Natural killer cell (primary cell): ENCODE measurements at regions not wholly inside any gene's neighbourhood (a gene's known extent, or its start where the extent isn't known, plus 50 kb on each side); places are given as distances from the start of the nearest gene placed in this dataset.

Source experiments
- ATAC-seq, 3 donors: fragments of 150-1000 bp in 2 of 3; fragments of 200-7000 bp in 1 of 3; cut with Tn5 transposase; 1 replicate in 1 of 3; 2 replicates in 2 of 3; pipeline ENCODE4 v1.10.0; 2021; ENCODE audit warnings: mild to moderate bottlenecking in 2 of 3, moderate library complexity in 2 of 3
- DNase-seq, 2 donors: peaks; one replicate each; pipeline versions ENCODE4 v3.0.0 to v3.0.0-alpha.2; 2013 to 2021; ENCODE audit warnings: mixed read lengths in 1 of 2
- H3K27ac ChIP-seq: one replicate; pipeline ENCODE4 v1.5.1; 2013; ENCODE audit warnings: mild to moderate bottlenecking, low read length
- H3K27me3 ChIP-seq: one replicate; pipeline ENCODE4 v1.6.1; 2013; ENCODE audit warnings: low read length; ENCODE audit not compliant: control insufficient read depth, insufficient read depth
- H3K36me3 ChIP-seq: one replicate; pipeline ENCODE4 v1.6.1; 2013; ENCODE audit warnings: low read length; ENCODE audit not compliant: control insufficient read depth, insufficient read depth
- H3K4me1 ChIP-seq: one replicate; pipeline ENCODE4 v1.6.1; 2013; ENCODE audit warnings: low read length; ENCODE audit not compliant: control insufficient read depth, insufficient read depth
- H3K4me3 ChIP-seq: one replicate; pipeline ENCODE4 v1.5.1; 2013; ENCODE audit warnings: low read length
- H3K9me3 ChIP-seq: one replicate; pipeline ENCODE4 v1.6.1; 2013; ENCODE audit warnings: low read length; ENCODE audit not compliant: control insufficient read depth, insufficient read depth
- H3K27ac Mint-ChIP-seq, 2 donors: one replicate each; pipeline ENCODE4 v1.8.0; 2022; ENCODE audit warnings: mild to moderate bottlenecking in 2 of 2, mixed read lengths in 2 of 2, moderate library complexity in 1 of 2
- H3K27me3 Mint-ChIP-seq, 2 donors: one replicate each; pipeline ENCODE4 v1.8.0; 2022; ENCODE audit warnings: low read depth in 2 of 2, mixed read lengths in 2 of 2
- H3K36me3 Mint-ChIP-seq: one replicate; pipeline ENCODE4 v1.8.0; 2022; ENCODE audit warnings: mixed read lengths
- H3K4me1 Mint-ChIP-seq, 2 donors: one replicate each; pipeline ENCODE4 v1.8.0; 2022; ENCODE audit warnings: mixed read lengths in 2 of 2
- H3K4me3 Mint-ChIP-seq: one replicate; pipeline ENCODE4 v1.8.0; 2022; ENCODE audit warnings: mild to moderate bottlenecking, moderate library complexity, mixed read lengths
- H3K9me3 Mint-ChIP-seq, 2 donors: one replicate each; pipeline ENCODE4 v1.8.0; 2022; ENCODE audit warnings: mixed read lengths in 2 of 2
- CTCF ChIP-seq: fragments of 200-600 bp; IDR thresholded peaks from one replicate; pipeline ENCODE4 v1.8.0; 2022; ENCODE audit warnings: antibody characterized with exemption
- WGBS: methylation state at CpG from one replicate; pipeline ENCODE4 v1.1.7; 2013; ENCODE audit warnings: missing lambda C conversion rate; ENCODE audit not compliant: insufficient coverage; 5-methylcytosine and 5-hydroxymethylcytosine counted together
- intact Hi-C: fragments of 100-400 bp; cut with micrococcal nuclease; formaldehyde crosslinking; loops from one replicate; pipeline ENCODE4 v1.14.2; 2022

- Mint-ChIP-seq H3K4me3 (no peak overlapping the region), H3K27ac (no peak overlapping the region), H3K27me3 (peaks cover 40 to 65% of the 10 kb centered on the region in 2 donors), H3K9me3 (no peaks in the 10 kb centered on the region), H3K36me3 (no peaks in the 10 kb centered on the region), H3K4me1 (peaks cover 8 to 11% of the 10 kb centered on the region in 2 donors)
- TF ChIP-seq CTCF = no peak
- H3K4me3 ChIP-seq = no peak overlapping the region
- H3K4me1 ChIP-seq = no peaks in the 10 kb centered on the region
- ATAC-seq (no peak), DNase-seq (no peak)
- peaks cover 6% of the 10 kb centered on the region for H3K27me3 ChIP-seq
- no peaks in the 10 kb centered on the region for H3K36me3 ChIP-seq
- intact Hi-C loops = no loop called here
- H3K27ac ChIP-seq = no peak overlapping the region
- no peaks in the 10 kb centered on the region for H3K9me3 ChIP-seq
- WGBS = 71% methylated on average over 2 of the region's 2 CpGs
Observed at GRCh38 chr17:34151102-34151501, 104.0 kb upstream of the CCL2 start.

DNA sequence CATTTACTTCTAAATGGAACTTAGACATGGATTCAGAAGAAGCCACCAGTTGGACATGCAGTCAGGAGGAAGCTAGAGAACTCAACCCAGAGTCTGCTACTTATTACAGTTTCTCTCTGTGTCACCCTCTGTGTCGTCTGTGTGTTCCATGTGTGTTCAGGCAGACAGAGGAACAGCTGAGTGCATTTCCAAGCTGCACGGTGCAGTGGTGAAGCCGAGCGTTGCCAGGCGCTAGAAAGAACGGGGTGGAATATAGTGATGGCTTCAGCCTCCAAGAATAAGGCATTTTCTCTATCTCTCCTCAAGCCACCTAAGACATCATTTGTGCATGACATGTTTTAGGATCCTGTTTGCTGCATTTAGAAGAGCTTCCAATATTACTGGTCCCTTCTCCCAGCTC, 101.1 kb upstream of the CCL2 start:
- Mint-ChIP-seq H3K9me3 (no peaks in the 10 kb centered on the region), H3K27me3 (peaks cover 60 to 76% of the 10 kb centered on the region in 2 donors), H3K36me3 (no peaks in the 10 kb centered on the region), H3K27ac (no peak overlapping the region), H3K4me1 (peaks cover 11 to 12% of the 10 kb centered on the region in 2 donors), H3K4me3 (no peak overlapping the region)
- Histone ChIP-seq H3K36me3 (no peaks in the 10 kb centered on the region), H3K27me3 (peaks cover 12% of the 10 kb centered on the region), H3K4me3 (no peak overlapping the region), H3K4me1 (no peaks in the 10 kb centered on the region), H3K9me3 (no peaks in the 10 kb centered on the region), H3K27ac (no peak overlapping the region)
- ATAC-seq (no peak), DNase-seq (no peak)
- intact Hi-C loops = no loop called here
- 83% methylated on average over 6 of the region's 6 CpGs for WGBS
- no peak for TF ChIP-seq CTCF

DNA sequence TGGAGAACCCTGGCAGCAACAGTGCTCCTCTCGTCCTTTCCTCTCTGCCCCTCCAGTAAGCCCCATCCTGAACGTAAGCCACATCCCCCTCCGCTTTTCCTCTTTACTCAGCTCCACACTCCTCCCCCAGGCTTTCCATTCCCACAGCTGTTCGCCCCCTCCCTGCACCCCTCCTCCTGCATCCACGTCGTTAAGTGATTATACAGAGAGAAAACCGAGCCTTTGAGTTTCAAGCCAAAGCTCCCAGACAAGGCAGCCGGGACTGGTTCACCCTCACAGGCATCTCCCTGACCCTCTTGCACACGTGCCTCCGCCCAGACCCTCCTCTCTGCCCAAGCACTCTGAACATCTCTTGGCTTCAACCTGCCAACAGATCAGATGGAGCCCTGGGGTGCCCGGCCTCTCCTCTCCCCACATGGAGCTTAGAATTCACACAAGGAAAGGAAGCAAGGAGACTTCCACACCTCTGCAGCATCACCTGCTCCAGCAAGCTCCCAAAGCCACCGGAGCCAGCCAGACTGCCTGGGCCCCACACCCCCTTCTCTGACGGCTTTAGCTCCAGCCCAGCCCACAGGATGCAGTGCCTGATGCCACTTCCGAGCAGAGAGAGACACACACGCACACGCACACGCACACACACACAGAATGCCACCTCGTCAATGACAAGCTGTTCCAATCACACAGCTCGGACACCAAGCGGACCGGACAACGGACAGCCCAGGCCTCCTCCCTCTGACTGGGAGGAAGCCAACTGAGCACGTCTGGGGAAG, 99.9 kb upstream of the CCL2 start:
- no peak overlapping the region for H3K27ac Mint-ChIP-seq
- Histone ChIP-seq H3K9me3 (no peaks in the 10 kb centered on the region), H3K27me3 (peaks cover 12% of the 10 kb centered on the region), H3K4me1 (no peaks in the 10 kb centered on the region), H3K36me3 (no peaks in the 10 kb centered on the region), H3K27ac (no peak overlapping the region), H3K4me3 (no peak overlapping the region)
- H3K9me3 Mint-ChIP-seq = no peaks in the 10 kb centered on the region
- WGBS = 9% methylated on average over 23 of the region's 23 CpGs
- H3K4me3 Mint-ChIP-seq = no peak overlapping the region
- peaks cover 61 to 73% of the 10 kb centered on the region in 2 donors for H3K27me3 Mint-ChIP-seq
- intact Hi-C loops = no loop called here
- no peaks in the 10 kb centered on the region for H3K36me3 Mint-ChIP-seq
- ATAC-seq (no peak), DNase-seq (no peak)
- H3K4me1 Mint-ChIP-seq = peaks cover 11 to 12% of the 10 kb centered on the region in 2 donors
- TF ChIP-seq CTCF = no peak

GRCh38 chr17:34155947-34156346, 99.1 kb upstream of the CCL2 start:
- ATAC-seq (no peak), DNase-seq (no peak)
- Mint-ChIP-seq H3K9me3 (no peaks in the 10 kb centered on the region), H3K27me3 (peaks cover 58 to 72% of the 10 kb centered on the region in 2 donors), H3K4me1 (peaks cover 11 to 12% of the 10 kb centered on the region in 2 donors), H3K36me3 (no peaks in the 10 kb centered on the region), H3K27ac (no peak overlapping the region), H3K4me3 (no peak overlapping the region)
- Histone ChIP-seq H3K9me3 (no peaks in the 10 kb centered on the region), H3K27ac (no peak overlapping the region), H3K4me3 (no peak overlapping the region), H3K4me1 (no peaks in the 10 kb centered on the region), H3K27me3 (peaks cover 12% of the 10 kb centered on the region), H3K36me3 (no peaks in the 10 kb centered on the region)
- TF ChIP-seq CTCF = no peak
- 84% methylated on average over 7 of the region's 7 CpGs for WGBS
- intact Hi-C loops = no loop called here
